ENCODE measurements at regions not wholly inside any gene's neighbourhood (a gene's known extent, or its start where the extent isn't known, plus 50 kb on each side); places are given as distances from the start of the nearest gene placed in this dataset.
"Not testable (repeated sequence)": the region's sequence is repeated elsewhere in the genome, so short reads cannot be mapped to it uniquely, and the experiment has no call there.

GRCh38 chr6:100228834-100229441, 234.9 kb upstream of the MCHR2 start:
- peak in 1 of 2 donors; percentile 3 for DNase-seq (ENCODE audit: low read depth in 1 of 2, low spot score in 1 of 2)

DNA sequence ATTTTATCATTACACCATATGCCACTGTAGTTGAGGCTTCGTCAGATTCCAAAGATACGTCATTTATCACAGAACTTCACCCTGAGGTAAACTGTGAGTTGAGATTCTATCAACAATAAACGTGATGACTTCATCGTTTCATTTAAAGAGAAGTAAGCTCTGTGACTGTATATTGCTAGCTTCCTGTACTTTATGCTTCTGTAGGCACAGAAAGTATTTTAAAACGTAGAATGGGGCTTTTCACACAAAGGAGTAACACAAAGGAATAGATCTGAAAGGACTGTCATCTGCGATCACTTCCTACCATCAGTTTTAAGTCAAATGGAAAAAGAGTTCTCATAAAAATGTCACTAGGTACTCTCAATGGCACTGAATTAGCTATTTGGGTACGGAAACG, 234.4 kb upstream of the MCHR2 start:
- no peak for DNase-seq (ENCODE audit: low read depth in 1 of 2, low spot score in 1 of 2)

GRCh38 chr6:100226811-100227210, 232.8 kb upstream of the MCHR2 start:
- no peak for DNase-seq (ENCODE audit: low read depth in 1 of 2, low spot score in 1 of 2)

DNA sequence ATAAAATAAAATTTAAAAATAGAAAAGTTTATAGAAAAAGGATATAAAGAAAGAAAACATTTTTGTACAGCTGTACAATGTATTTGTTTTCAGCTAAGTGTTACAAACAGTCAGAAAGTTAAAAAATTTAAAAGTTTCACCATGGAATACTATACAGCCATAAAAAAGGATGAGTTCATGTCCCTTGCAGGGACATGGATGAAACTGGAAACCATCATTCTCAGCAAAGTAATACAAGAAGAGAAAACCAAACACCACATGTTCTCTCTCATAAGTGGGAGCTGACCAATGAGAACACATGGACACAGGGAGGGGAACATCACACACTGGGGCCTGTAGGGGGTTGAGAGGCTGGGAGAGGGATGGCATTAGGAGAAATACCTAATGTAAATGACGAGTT, 229.9 kb upstream of the MCHR2 start:
- not testable (repeated sequence) for DNase-seq (ENCODE audit: low read depth in 1 of 2, low spot score in 1 of 2)

- DNase-seq (ENCODE audit: low read depth in 1 of 2, low spot score in 1 of 2), result no peak
These were observed 226.5 kb upstream of the MCHR2 start for GRCh38 chr6:100220543-100220942.

GRCh38 chr6:100217225-100218012, 223.4 kb upstream of the MCHR2 start:
- DNase-seq (ENCODE audit: low read depth in 1 of 2, low spot score in 1 of 2), result no peak

- DNase-seq (ENCODE audit: low read depth in 1 of 2, low spot score in 1 of 2), result no peak
These were observed 222.7 kb upstream of the MCHR2 start for GRCh38 chr6:100216760-100217159.

GRCh38 chr6:100212131-100212530, 218.1 kb upstream of the MCHR2 start:
- DNase-seq (ENCODE audit: low read depth in 1 of 2, low spot score in 1 of 2), result no peak

DNA sequence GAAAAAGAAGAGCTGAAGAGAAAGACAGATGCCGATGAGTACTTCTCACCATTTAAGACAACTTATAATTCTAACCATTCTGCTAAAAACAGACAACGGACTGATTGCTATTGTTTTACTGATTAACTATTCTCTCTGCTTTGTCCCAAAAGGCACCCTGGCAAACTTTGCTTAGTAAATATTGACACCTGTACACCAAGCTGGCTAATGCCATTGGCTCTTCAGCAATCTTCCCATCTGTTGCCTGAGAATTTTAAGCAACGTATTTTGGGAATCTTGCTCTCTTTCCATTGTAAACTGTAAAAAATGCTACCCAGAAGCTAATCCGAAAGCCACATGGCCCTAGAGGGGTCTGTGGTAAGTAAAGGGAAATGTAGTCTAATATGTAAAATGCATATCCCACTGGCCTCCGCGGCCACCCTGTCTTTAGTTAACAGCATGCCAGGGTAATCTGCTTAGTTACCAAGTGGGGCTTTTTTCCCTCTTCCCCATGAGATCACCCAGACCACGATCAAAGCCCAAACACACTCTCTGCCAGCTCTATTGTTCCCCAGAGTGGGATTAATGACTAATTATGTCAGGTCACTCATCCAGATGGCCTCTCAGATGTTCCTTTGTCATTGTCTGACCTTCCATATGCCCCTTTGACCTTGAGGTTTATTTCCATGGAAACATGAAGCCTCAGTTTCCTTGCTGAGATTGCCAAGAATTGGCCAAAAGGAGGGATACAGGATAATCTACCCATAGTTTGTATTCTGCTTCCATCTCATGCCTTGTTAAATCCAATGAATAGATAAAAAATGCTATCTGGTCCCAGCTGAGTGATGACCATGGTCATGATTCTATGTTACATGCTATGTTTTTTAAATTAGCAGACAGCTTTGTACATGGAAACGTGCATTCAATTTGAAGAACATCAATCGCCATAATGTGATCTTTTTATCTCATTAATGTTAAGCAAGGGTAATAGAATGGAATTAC, 216.4 kb upstream of the MCHR2 start:
- DNase-seq (ENCODE audit: low read depth in 1 of 2, low spot score in 1 of 2), result no peak

GRCh38 chr6:100209323-100210136, 215.5 kb upstream of the MCHR2 start:
- DNase-seq (ENCODE audit: low read depth in 1 of 2, low spot score in 1 of 2), result no peak

GRCh38 chr6:100203400-100203799, 209.4 kb upstream of the MCHR2 start:
- DNase-seq (ENCODE audit: low read depth in 1 of 2, low spot score in 1 of 2), result no peak

GRCh38 chr6:100202417-100203194, 208.6 kb upstream of the MCHR2 start:
- DNase-seq (ENCODE audit: low read depth in 1 of 2, low spot score in 1 of 2), result no peak

GRCh38 chr6:100196214-100196982, 202.4 kb upstream of the MCHR2 start:
- DNase-seq (ENCODE audit: low read depth in 1 of 2, low spot score in 1 of 2), result not testable (repeated sequence)

- DNase-seq (ENCODE audit: low read depth in 1 of 2, low spot score in 1 of 2), result not testable (repeated sequence)
These were observed 201.2 kb upstream of the MCHR2 start for GRCh38 chr6:100195244-100195643.

DNA sequence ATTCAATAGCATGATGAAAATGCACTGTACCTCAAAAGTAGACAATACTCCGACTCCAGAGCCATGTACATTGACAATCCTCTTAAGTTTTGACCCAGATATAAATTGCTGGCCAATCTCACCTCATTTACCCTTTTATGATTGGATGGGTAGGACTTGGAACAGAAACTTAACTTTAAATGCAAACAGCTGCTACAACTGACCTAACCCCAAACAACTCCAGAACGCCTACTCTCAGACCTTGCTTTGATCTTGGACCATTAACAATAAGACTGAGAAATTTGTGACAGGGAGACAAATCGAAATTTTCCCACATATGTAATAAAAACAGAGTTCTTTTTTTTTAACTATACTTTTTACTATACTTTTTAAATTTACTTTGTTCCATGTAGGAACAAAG, 200.5 kb upstream of the MCHR2 start:
- no peak for DNase-seq (ENCODE audit: low read depth in 1 of 2, low spot score in 1 of 2)

DNA sequence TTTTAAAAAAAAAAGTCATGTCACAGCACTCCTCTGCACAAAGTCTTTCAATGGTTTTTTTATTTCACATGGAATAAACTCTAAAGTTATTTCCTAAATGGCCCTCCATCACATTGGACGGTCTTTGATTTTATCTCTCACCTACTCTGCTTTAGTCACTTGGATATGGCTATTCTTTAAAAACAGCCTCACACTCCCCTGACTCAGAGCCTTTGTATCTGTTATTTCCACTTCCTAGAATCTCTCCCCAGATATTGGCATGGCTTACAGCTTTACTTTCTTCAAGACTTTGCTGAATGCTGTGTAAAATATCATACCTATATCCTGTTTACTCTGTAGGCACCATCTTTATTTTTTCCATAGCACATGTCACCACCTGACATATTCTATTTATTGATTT, 194.7 kb upstream of the MCHR2 start:
- no peak for DNase-seq (ENCODE audit: low read depth in 1 of 2, low spot score in 1 of 2)

DNA sequence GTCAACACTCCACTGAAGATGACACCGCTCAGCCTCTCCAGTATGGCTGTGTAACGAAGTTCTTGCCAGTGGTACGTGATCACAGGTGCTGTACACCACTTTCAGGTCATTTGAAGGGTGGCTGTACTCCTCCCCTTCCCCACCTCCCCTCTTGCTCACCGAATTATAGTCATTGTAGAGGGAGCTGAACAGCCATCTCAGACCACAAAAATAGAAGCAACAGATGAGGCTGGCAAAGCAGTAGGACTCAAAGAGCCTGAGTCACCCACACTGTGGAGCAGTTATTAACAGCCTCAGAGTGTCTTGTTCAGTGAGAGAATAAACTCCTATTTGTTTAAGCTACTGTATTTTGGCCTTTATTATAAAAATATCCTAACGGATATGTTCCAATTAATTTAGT, 192.5 kb upstream of the MCHR2 start:
- DNase-seq (ENCODE audit: low read depth in 1 of 2, low spot score in 1 of 2), result no peak

DNA sequence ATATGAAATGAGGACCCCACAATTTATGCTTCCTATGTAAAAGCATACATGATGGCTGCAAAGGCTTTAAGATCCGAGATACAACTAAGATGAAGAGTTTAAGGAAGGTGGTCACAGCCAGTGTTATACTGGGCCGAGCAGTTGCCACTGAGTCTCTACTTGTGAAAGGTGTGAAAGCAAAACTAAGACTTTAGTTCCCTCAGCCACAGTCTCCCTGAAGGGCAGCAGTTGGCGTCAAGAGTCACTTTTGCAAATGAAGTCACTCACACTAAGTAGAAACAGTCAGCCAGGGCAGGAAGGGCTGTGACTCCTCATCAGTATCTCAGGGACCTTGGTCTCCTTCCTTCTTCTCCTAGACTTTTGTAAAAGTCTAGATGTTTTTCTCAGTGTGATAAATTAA, 191.6 kb upstream of the MCHR2 start:
- DNase-seq (ENCODE audit: low read depth in 1 of 2, low spot score in 1 of 2), result no peak

DNA sequence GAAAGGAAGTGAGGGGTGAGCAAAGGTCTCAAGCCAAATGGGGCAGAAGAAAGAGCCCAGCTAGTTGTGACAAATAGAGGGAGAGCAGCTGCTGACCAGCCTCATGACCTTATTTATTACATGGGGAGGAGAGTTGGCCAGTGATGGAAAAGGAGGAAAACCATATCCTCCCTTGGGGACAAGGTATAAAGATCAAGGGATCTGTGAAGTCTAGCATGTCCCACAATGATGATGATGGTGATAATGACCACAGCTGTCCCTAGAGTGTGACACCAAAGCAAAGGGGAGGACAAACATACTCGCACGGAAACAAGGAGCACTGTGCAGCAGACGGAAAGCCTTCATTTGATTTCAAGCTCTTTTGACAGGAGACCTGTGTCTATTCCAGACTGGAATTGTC, 190.4 kb upstream of the MCHR2 start:
- DNase-seq (ENCODE audit: low read depth in 1 of 2, low spot score in 1 of 2), result no peak

Measured in activated CD4-positive, alpha-beta T cell treated with anti-CD3 and anti-CD28 coated beads, Interleukin-2, amount 50 U/mL, for 24 hours (primary cell).